HG03280 (cell line): ENCODE measurements at regions not wholly inside any gene's neighbourhood (a gene's known extent, or its start where the extent isn't known, plus 50 kb on each side); places are given as distances from the start of the nearest gene placed in this dataset.

Source experiments
- ATAC-seq: cut with Tn5 transposase; IDR thresholded peaks from one replicate; pipeline ENCODE4 v1.9.1; 2021; ENCODE audit warnings: mild to moderate bottlenecking, moderate library complexity; ENCODE audit not compliant: unreplicated experiment

GRCh38 chr3:193897731-193898180, 238.2 kb upstream of the HES1 start:
- no peak for ATAC-seq

- ATAC-seq, result no peak
These were observed 236.9 kb upstream of the HES1 start for GRCh38 chr3:193899001-193899400.

DNA sequence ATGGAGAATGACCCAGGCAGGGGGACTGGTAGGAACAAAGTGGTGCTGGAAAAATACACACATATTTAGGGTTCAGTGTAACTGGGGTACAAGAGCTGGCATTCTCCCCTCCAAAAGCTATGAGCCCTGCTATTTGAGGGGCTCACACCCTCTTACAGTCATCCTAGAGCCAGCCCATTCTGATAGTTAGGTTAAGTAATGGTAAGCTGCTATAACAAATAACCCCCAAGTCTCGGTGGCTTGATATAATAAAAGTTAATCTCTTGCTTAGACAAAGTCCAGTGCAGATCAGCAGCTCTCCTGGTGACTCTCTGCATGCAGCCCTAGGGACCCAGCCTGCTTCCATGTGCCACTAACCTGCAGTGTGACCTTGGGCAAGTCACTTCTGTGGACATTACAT, 234.9 kb upstream of the HES1 start:
- ATAC-seq, result no peak

DNA sequence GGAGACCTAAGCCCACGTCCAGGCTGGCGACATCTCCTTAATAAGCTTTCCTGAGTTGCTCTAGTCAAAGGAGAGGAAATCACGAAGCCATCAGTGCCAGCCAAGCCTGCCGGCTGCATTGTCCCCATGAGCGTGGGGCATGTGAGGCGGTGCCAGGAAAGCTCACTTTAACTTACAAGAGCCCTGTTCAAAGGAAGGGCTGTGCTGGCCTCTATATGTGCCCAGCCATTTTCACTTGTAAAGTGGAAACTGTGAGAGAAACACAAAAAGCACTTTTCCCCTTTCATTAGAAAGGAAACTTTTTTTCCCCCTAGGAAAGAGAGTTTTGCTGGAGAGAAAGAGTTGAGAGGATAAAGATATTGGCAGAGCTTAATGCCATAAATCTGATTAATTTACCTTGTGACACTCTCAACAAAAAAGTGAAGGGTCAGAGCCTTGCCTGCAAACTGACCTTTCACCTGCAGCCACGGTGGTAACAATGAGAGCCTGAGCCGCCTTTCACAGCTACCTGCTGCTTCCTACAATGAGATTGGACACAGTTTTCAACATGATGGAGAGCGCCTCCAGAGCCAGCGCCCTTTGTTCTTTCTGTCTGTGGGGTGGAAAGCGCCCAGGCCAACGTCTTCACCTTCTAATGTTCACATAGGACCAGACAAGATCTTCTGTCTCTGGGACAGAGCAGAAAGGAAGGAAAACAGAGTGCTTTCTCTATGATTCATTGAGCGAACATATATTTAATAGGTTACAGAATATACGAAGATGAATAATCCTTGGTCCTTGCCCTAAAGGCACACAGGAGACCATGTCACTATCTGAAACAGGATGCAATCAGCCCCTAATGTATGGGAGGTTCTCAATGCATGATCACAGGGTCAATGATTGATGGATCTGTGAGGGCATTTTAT, 233.1 kb upstream of the HES1 start:
- ATAC-seq, result no peak

DNA sequence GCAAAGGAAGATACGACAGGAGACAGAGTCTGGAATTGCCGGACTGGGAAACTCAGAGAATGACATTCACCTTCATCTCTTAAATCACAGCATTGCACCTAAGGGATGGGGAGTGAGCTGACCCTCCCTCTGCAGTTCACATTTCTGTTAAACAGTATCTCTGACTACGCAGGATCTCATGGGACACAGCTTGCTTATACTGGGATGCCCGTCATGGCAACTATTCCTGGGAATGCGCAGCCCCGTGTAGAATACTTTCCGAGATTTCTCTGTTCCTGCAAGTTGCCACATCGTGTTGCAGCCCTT, 232.5 kb upstream of the HES1 start:
- ATAC-seq, result no peak

- ATAC-seq, result no peak
These were observed 232.0 kb upstream of the HES1 start for GRCh38 chr3:193903966-193904365.

- no peak for ATAC-seq
These were observed 230.2 kb upstream of the HES1 start for GRCh38 chr3:193905541-193906396.

DNA sequence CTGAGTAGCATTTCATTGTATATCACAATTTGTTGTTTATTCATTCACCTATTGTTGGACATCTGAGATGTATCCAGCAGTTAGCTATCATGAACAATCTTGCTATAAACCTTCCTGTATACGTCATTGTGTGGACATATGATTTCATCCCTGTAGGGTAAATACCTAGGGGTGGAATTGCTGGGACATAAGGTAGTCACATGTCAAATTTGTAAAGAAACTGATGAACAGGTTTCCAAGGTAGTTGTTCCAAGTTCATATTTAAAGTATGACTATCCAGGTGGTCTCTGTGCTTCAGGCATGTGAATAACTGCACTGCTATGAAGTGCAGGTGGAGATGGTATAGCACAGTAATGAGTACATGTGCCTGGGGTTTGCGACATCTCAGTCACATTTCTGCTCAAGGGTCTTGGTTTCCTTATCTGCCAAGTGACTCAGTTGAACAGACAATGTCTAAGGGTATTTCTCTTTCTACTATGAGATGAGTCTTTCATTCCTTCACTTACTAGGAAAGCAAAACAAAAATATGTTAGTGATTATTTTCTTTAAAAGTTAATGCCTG, 229.0 kb upstream of the HES1 start:
- ATAC-seq, result no peak

GRCh38 chr3:193908181-193908744, 227.7 kb upstream of the HES1 start:
- no peak for ATAC-seq

- ATAC-seq, result no peak
These were observed 226.6 kb upstream of the HES1 start for GRCh38 chr3:193909387-193909786.

- ATAC-seq, result no peak
These were observed 225.6 kb upstream of the HES1 start for GRCh38 chr3:193910310-193910709.

DNA sequence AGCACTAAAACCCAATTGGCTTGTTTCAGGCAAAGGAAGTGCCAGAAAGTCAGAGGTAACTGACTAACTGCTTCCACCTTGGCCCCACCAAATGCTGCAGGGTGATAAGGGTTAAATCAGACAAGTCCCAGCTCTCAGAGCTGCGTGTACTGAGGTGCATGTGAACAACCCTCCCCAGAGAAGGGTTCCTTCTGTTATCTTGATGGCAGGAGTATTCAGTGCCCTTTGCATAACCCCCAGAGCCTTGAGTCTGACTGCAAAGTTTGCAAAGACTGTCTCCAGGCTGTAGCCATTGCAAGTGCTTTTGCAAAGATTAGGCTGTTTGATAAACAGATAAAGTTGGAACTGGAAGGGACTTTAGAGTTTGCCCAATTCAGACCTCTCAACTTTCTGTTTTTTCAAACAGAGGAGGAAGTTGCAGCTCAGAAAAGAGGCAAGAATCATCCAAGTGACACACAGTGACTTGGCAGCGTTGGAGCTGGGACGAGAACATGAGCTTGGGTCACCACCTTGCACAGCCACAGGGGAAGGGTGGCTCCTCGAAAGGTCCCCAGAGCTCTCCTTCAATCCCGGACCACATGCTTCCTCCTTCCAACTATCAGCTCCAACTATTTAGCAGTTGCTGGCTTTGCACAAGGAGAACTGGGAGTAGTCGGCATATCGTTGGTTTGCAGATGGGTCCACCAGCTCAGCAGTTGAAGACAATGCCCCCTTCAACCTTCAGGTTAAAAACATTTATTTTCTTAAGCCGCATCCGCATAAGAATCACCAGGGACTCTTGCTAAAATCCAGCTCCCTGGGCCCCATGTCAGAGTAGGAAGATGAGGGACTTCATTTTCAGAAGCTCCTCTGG, 224.8 kb upstream of the HES1 start:
- no peak for ATAC-seq

DNA sequence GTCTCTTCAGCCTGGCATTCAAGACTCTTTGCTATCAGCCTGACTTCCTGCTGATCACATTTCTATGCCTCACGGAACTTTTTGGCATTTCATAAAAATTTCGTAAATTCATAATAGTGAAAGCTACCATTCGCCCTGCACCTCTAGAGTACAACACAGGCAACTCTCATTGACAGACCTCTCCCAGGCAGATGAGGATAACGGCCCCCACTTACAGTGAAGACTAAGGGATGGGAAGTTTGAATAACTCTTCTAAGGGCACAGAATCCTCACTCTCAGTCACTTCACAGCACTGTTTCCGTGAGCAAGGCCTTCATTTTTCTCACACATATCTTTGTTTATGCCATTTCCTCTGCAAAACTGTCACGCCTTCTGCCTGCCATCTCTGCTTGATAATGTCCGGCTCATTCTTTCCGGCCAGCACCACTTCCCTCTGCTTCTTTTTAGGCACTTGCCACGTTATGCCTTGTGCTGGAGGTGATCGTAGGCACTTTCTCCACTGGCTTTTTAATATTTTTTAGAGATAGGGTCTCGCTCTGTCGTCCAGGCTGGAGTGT, 224.1 kb upstream of the HES1 start:
- no peak for ATAC-seq

- ATAC-seq, result no peak
These were observed 223.2 kb upstream of the HES1 start for GRCh38 chr3:193912621-193913178.

- ATAC-seq, result no peak
These were observed 221.3 kb upstream of the HES1 start for GRCh38 chr3:193914602-193915001.

DNA sequence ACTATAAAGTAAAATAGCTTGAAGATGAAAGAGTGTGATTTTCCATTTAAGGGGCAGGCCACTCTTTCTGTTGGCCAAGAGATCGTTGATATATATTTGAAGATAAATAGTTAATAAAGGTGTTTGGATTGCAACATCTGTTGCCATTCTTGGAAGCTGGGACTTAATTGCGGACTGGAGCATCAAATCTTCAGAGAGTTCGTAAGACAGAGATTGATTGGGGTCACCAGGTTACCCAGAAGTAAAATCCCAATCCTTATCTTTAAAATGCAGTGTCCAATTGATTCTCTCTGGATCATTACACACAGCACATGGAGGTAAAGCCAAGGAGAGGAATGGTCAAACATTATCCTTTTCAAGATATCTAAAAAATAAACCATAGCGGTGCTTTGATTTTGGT, 220.8 kb upstream of the HES1 start:
- ATAC-seq, result no peak

- no peak for ATAC-seq
These were observed 220.3 kb upstream of the HES1 start for GRCh38 chr3:193915613-193916012.

DNA sequence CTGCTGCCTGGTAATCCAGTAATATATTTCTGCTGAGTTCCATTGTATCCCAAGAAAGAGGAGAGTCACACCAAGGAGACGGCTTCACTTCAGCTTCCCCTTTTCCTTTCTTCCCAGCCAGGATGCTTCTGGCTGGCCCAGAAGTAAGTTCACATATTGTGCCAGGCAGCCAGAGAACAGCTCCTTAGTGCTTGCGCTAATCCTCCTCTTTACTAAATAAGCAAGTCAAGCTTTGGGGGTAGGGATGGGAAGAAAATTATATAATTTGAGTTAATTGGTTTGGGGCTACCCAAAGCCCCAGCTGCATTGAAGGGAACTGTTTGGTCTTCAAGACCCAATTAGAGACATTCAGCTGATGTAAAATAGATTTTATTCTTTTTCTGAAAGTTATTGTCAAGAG, 218.8 kb upstream of the HES1 start:
- ATAC-seq, result no peak

GRCh38 chr3:193921465-193921864, 214.5 kb upstream of the HES1 start:
- no peak for ATAC-seq
